Glomerular visceral epithelial cell (primary cell): ENCODE measurements at regions not wholly inside any gene's neighbourhood (a gene's known extent, or its start where the extent isn't known, plus 50 kb on each side); places are given as distances from the start of the nearest gene placed in this dataset.
"Not testable (repeated sequence)": the region's sequence is repeated elsewhere in the genome, so short reads cannot be mapped to it uniquely, and the experiment has no call there.

Experiments used
- DNase-seq: peaks from one replicate; pipeline ENCODE4 v3.0.0-alpha.2; 2016; ENCODE audit errors: extremely low spot score

- no peak for DNase-seq
Measured at GRCh38 chr10:78436222-78436573, 402.5 kb downstream of the RPS24 start.

- DNase-seq: no peak
Measured at GRCh38 chr10:78436706-78437406, 403.2 kb downstream of the RPS24 start.

- no peak for DNase-seq
Measured at GRCh38 chr10:78437407-78437768, 403.7 kb downstream of the RPS24 start.

GRCh38 chr10:78437998-78438906, 404.6 kb downstream of the RPS24 start:
- DNase-seq: no peak

- no peak for DNase-seq
Measured at GRCh38 chr10:78438907-78439809, 405.5 kb downstream of the RPS24 start.

GRCh38 chr10:78441010-78441409, 407.3 kb downstream of the RPS24 start:
- no peak for DNase-seq

- no peak for DNase-seq
Measured at GRCh38 chr10:78441694-78442093, 408.0 kb downstream of the RPS24 start.

GRCh38 chr10:78442836-78443550, 409.3 kb downstream of the RPS24 start:
- DNase-seq: no peak

GRCh38 chr10:78443900-78444571, 410.4 kb downstream of the RPS24 start:
- DNase-seq: no peak

GRCh38 chr10:78444741-78445140, 411.1 kb downstream of the RPS24 start:
- not testable (repeated sequence) for DNase-seq

GRCh38 chr10:78445308-78445707, 411.6 kb downstream of the RPS24 start:
- DNase-seq: no peak

GRCh38 chr10:78448470-78448869, 414.8 kb downstream of the RPS24 start:
- no peak for DNase-seq

- no peak for DNase-seq
Measured at GRCh38 chr10:78448994-78449418, 415.3 kb downstream of the RPS24 start.

- DNase-seq: no peak
Measured at GRCh38 chr10:78449554-78449953, 415.9 kb downstream of the RPS24 start.

GRCh38 chr10:78450239-78450638, 416.6 kb downstream of the RPS24 start:
- DNase-seq: no peak

GRCh38 chr10:78450807-78451485, 417.3 kb downstream of the RPS24 start:
- DNase-seq: no peak

GRCh38 chr10:78451592-78451991, 417.9 kb downstream of the RPS24 start:
- no peak for DNase-seq

GRCh38 chr10:78454123-78454645, 420.5 kb downstream of the RPS24 start:
- DNase-seq: no peak

GRCh38 chr10:78455236-78455635, 421.6 kb downstream of the RPS24 start:
- DNase-seq: no peak

GRCh38 chr10:78455811-78456210, 422.1 kb downstream of the RPS24 start:
- DNase-seq: no peak
